Activated B cell treated with CpG ODN at 0.5 μM for 24 hours (primary cell): ENCODE measurements at regions not wholly inside any gene's neighbourhood (a gene's known extent, or its start where the extent isn't known, plus 50 kb on each side); places are given as distances from the start of the nearest gene placed in this dataset.

Experiments used
- ATAC-seq: fragments of 200-7000 bp; cut with Tn5 transposase; one replicate; pipeline ENCODE4 v1.10.0; 2021; ENCODE audit warnings: low read depth, mild to moderate bottlenecking, moderate library complexity
- CTCF ChIA-PET: fragments of 350-600 bp; sonication (Branson Sonifier 250); formaldehyde crosslinking; loops from one replicate; lab custom pipeline; 2021; ENCODE audit warnings: antibody characterized with exemption; lab: Charles Lee
- POLR2A ChIA-PET: fragments of 350-600 bp; sonication (Branson Sonifier 250); formaldehyde crosslinking; loops from one replicate; lab custom pipeline; 2021; ENCODE audit warnings: antibody characterized with exemption; lab: Charles Lee
- DNase-seq: peaks from one replicate; pipeline ENCODE4 v3.0.0; 2022
- H3K27ac Mint-ChIP-seq: one replicate; pipeline ENCODE4 v1.8.0; 2020; ENCODE audit warnings: mixed read lengths
- H3K27me3 Mint-ChIP-seq: one replicate; pipeline ENCODE4 v1.8.0; 2021; ENCODE audit warnings: mixed read lengths
- H3K36me3 Mint-ChIP-seq: one replicate; pipeline ENCODE4 v1.8.0; 2021; ENCODE audit warnings: low read depth, mixed read lengths
- H3K4me1 Mint-ChIP-seq: one replicate; pipeline ENCODE4 v1.8.0; 2021; ENCODE audit warnings: mixed read lengths
- H3K4me3 Mint-ChIP-seq: one replicate; pipeline ENCODE4 v1.8.0; 2020; ENCODE audit warnings: mild to moderate bottlenecking, mixed read lengths
- H3K9me3 Mint-ChIP-seq: one replicate; pipeline ENCODE4 v1.8.0; 2020; ENCODE audit warnings: mixed read lengths
- intact Hi-C: fragments of 100-400 bp; cut with micrococcal nuclease; formaldehyde crosslinking; loops from one replicate; pipeline ENCODE4 v1.15.1; 2024
- TF ChIP-seq, protein P1 (sequence below): fragments of 200-600 bp; IDR thresholded peaks from one replicate; pipeline ENCODE4 v1.8.0; 2022; ENCODE audit warnings: antibody characterized with exemption, mild to moderate bottlenecking

DNA sequence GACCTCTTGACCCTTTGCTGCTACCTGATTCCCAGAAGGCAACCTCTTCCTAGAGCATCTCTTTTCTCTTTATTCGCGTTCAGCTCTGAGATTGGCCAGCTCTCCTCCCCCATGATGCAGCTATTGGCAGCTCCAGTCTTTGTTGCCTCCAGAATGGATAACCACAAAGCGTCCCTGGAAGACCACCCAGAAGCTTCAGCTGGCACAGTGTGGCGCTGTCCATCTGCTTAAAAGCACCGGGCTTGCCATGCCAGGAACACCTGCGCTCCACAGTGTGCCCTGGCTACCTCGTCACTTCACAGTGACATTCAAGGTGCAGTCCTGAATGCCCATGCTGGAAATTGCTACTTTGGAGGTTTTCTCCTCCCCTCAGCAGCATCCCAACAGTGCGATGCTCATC, 353.9 kb downstream of the LMO4 start:
- H3K9me3 Mint-ChIP-seq = no peaks in the 10 kb centered on the region
- no peak for ATAC-seq
- POLR2A ChIA-PET = no interaction called here
- intact Hi-C loops = loop anchor here (5.0 kb wide), 1 partner anchor 270 kb away; no protein-coding TSS in a partner anchor
- no peak overlapping the region for H3K27ac Mint-ChIP-seq
- no peak overlapping the region for H3K4me3 Mint-ChIP-seq
- CTCF ChIA-PET = interaction anchor here (1.7 kb wide), 1 partner anchor 271 kb away, joined by 4 read pairs; no protein-coding TSS in a partner anchor
- H3K27me3 Mint-ChIP-seq = no peaks in the 10 kb centered on the region
- DNase-seq = no peak
- H3K36me3 Mint-ChIP-seq = no peaks in the 10 kb centered on the region
- H3K4me1 Mint-ChIP-seq = peaks cover 8% of the 10 kb centered on the region
- TF ChIP-seq, protein P1, sequence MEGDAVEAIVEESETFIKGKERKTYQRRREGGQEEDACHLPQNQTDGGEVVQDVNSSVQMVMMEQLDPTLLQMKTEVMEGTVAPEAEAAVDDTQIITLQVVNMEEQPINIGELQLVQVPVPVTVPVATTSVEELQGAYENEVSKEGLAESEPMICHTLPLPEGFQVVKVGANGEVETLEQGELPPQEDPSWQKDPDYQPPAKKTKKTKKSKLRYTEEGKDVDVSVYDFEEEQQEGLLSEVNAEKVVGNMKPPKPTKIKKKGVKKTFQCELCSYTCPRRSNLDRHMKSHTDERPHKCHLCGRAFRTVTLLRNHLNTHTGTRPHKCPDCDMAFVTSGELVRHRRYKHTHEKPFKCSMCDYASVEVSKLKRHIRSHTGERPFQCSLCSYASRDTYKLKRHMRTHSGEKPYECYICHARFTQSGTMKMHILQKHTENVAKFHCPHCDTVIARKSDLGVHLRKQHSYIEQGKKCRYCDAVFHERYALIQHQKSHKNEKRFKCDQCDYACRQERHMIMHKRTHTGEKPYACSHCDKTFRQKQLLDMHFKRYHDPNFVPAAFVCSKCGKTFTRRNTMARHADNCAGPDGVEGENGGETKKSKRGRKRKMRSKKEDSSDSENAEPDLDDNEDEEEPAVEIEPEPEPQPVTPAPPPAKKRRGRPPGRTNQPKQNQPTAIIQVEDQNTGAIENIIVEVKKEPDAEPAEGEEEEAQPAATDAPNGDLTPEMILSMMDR = no peak

DNA sequence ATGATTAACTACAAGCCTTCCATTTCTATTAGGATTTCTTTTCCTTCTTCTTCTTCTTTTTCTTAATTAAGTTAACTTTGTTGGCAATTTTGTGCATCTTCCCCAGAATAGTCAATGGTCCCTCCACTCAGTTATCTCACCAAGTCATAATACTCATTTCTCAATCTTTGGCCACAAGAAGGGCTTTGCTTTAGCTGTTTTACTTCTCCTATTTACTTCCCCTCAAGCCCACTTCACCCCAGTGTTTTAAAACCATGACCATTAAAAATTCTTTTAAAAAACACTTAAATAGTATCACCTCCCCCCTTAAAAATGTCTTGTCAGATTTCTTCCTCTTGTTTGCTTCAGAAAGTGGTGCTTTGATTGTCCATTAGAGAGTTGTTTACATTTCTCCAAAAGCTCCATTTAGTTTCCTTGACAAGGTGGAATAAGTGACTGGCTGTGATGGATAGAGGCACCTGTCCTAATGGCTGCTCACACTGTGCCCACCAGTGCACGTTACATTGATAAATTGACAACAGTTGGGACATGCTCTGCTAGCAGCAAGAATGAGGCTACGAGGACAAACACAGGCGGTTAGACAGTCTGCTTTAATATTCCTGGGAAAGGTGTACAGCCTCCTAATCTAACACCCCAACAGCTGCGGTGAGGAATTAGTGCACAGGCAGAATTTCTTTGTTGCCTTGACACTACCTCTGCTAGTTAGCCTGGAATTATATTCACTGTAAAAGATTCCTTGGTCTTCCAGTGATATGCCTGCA, 354.7 kb downstream of the LMO4 start:
- Mint-ChIP-seq H3K36me3 (no peaks in the 10 kb centered on the region), H3K27ac (no peak overlapping the region), H3K4me3 (no peak overlapping the region), H3K9me3 (no peaks in the 10 kb centered on the region), H3K27me3 (no peaks in the 10 kb centered on the region), H3K4me1 (peaks cover 8% of the 10 kb centered on the region)
- ChIA-PET CTCF (interaction anchor here (1.7 kb wide), 1 partner anchor 271 kb away, joined by 4 read pairs; no protein-coding TSS in a partner anchor), POLR2A (interaction anchor here (0.6 kb wide), 1 partner anchor 397 kb away, joined by 3 read pairs; no protein-coding TSS in a partner anchor)
- TF ChIP-seq, protein P1 = no peak
- intact Hi-C loops = loop anchor here (5.0 kb wide), 1 partner anchor 269 kb away; no protein-coding TSS in a partner anchor
- DNase-seq (no peak), ATAC-seq (no peak)

DNA sequence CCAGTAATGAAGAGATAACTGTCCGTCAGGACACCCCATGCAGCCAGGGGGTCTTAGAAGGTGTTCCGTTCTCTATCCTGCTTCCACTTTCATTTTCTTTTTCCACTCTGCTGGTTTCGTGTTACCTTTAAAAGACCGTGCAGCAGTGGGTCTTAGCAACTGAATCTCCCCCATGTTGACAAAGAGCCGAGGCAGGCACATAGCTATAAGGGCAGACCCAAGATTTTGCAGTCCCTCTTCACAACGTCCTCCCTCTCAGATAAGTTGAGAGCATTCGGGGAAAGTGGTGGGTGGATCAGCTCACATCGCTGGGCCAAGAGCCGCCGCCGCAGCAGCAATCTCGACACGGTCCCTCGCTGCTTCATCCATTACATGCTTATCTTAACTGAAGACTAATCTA, 355.5 kb downstream of the LMO4 start:
- H3K4me1 Mint-ChIP-seq = peaks cover 8% of the 10 kb centered on the region
- no peak for ATAC-seq
- no peak for DNase-seq
- H3K27me3 Mint-ChIP-seq = no peaks in the 10 kb centered on the region
- no peak overlapping the region for H3K27ac Mint-ChIP-seq
- TF ChIP-seq, protein P1 = no peak
- peak overlapping the region; percentile 57 for H3K4me3 Mint-ChIP-seq
- no peaks in the 10 kb centered on the region for H3K9me3 Mint-ChIP-seq
- intact Hi-C loops = loop anchor here (5.0 kb wide), 1 partner anchor 268 kb away; no protein-coding TSS in a partner anchor
- CTCF ChIA-PET = no interaction called here
- POLR2A ChIA-PET = no interaction called here
- H3K36me3 Mint-ChIP-seq = no peaks in the 10 kb centered on the region

DNA sequence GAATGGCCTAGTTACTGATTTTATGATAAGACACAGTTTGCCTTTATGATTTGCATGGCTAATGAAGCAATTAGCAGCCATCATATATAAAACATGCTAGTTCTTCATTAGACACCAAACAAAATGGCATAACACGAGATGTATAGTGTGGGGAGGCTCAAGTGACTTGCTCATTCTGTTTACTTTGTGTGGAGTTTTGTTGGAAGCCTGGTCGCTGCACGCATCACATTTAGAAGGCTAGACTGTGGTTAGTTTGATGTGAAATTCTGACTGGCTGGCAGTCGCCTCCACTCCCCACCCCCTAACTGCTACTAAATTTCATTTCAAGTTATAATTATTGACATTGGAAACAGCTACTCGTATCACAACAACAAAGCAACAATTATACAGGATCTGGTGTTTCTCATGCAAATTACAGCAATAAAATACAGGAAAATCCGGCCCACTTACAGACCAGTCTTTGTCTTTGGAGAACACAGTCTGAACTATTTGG, 356.1 kb downstream of the LMO4 start:
- H3K4me1 Mint-ChIP-seq = peaks cover 8% of the 10 kb centered on the region
- ATAC-seq = no peak
- no peak for DNase-seq
- POLR2A ChIA-PET = no interaction called here
- H3K36me3 Mint-ChIP-seq = no peaks in the 10 kb centered on the region
- CTCF ChIA-PET = no interaction called here
- intact Hi-C loops = loop anchor here (5.0 kb wide), 1 partner anchor 268 kb away; no protein-coding TSS in a partner anchor
- no peaks in the 10 kb centered on the region for H3K27me3 Mint-ChIP-seq
- no peaks in the 10 kb centered on the region for H3K9me3 Mint-ChIP-seq
- no peak overlapping the region for H3K27ac Mint-ChIP-seq
- TF ChIP-seq, protein P1 = no peak
- H3K4me3 Mint-ChIP-seq = no peak overlapping the region
